ENCODE measurements at regions not wholly inside any gene's neighbourhood (a gene's known extent, or its start where the extent isn't known, plus 50 kb on each side); places are given as distances from the start of the nearest gene placed in this dataset.

- in situ Hi-C loops (cut with HindIII; ENCODE audit: low sequenced_read_pairs), result no loop called here
Observed at GRCh38 chr3:137061186-137061585, 103.4 kb downstream of the IL20RB start.

- in situ Hi-C loops (cut with HindIII; ENCODE audit: low sequenced_read_pairs), result no loop called here
Observed at GRCh38 chr3:137062250-137062649, 104.5 kb downstream of the IL20RB start.

- in situ Hi-C loops (cut with HindIII; ENCODE audit: low sequenced_read_pairs), result no loop called here
Observed at GRCh38 chr3:137065381-137065780, 107.6 kb downstream of the IL20RB start.

GRCh38 chr3:137066092-137066491, 108.3 kb downstream of the IL20RB start:
- in situ Hi-C loops (cut with HindIII; ENCODE audit: low sequenced_read_pairs), result no loop called here

GRCh38 chr3:137071104-137071503, 113.3 kb downstream of the IL20RB start:
- in situ Hi-C loops (cut with HindIII; ENCODE audit: low sequenced_read_pairs), result no loop called here

GRCh38 chr3:137075020-137075419, 117.2 kb downstream of the IL20RB start:
- in situ Hi-C loops (cut with HindIII; ENCODE audit: low sequenced_read_pairs), result no loop called here

GRCh38 chr3:137078040-137078439, 120.3 kb downstream of the IL20RB start:
- in situ Hi-C loops (cut with HindIII; ENCODE audit: low sequenced_read_pairs), result no loop called here

- in situ Hi-C loops (cut with HindIII; ENCODE audit: low sequenced_read_pairs), result no loop called here
Observed at GRCh38 chr3:137079571-137079970, 121.8 kb downstream of the IL20RB start.

GRCh38 chr3:137081711-137082110, 123.9 kb downstream of the IL20RB start:
- in situ Hi-C loops (cut with HindIII; ENCODE audit: low sequenced_read_pairs), result no loop called here

GRCh38 chr3:137082763-137083162, 125.0 kb downstream of the IL20RB start:
- in situ Hi-C loops (cut with HindIII; ENCODE audit: low sequenced_read_pairs), result no loop called here

- in situ Hi-C loops (cut with HindIII; ENCODE audit: low sequenced_read_pairs), result no loop called here
Observed at GRCh38 chr3:137083332-137083731, 125.5 kb downstream of the IL20RB start.

GRCh38 chr3:137084586-137084985, 126.8 kb downstream of the IL20RB start:
- in situ Hi-C loops (cut with HindIII; ENCODE audit: low sequenced_read_pairs), result no loop called here

GRCh38 chr3:137097386-137097785, 139.6 kb downstream of the IL20RB start:
- in situ Hi-C loops (cut with HindIII; ENCODE audit: low sequenced_read_pairs), result no loop called here

GRCh38 chr3:137097852-137098251, 140.1 kb downstream of the IL20RB start:
- in situ Hi-C loops (cut with HindIII; ENCODE audit: low sequenced_read_pairs), result no loop called here

- in situ Hi-C loops (cut with HindIII; ENCODE audit: low sequenced_read_pairs), result loop anchor here (25.0 kb wide), 1 partner anchor 863 kb away; no protein-coding TSS in a partner anchor
Observed at GRCh38 chr3:137099364-137100219, 141.8 kb downstream of the IL20RB start.

- in situ Hi-C loops (cut with HindIII; ENCODE audit: low sequenced_read_pairs), result loop anchor here (25.0 kb wide), 1 partner anchor 862 kb away; no protein-coding TSS in a partner anchor
Observed at GRCh38 chr3:137100326-137100725, 142.5 kb downstream of the IL20RB start.

GRCh38 chr3:137103739-137104138, 146.0 kb downstream of the IL20RB start:
- in situ Hi-C loops (cut with HindIII; ENCODE audit: low sequenced_read_pairs), result loop anchor here (25.0 kb wide), 1 partner anchor 859 kb away; no protein-coding TSS in a partner anchor

- in situ Hi-C loops (cut with HindIII; ENCODE audit: low sequenced_read_pairs), result loop anchor here (25.0 kb wide), 1 partner anchor 857 kb away; no protein-coding TSS in a partner anchor
Observed at GRCh38 chr3:137105277-137105977, 147.6 kb downstream of the IL20RB start.

GRCh38 chr3:137106612-137107240, 148.9 kb downstream of the IL20RB start:
- in situ Hi-C loops (cut with HindIII; ENCODE audit: low sequenced_read_pairs), result loop anchor here (25.0 kb wide), 1 partner anchor 856 kb away; no protein-coding TSS in a partner anchor

GRCh38 chr3:137108699-137109440, 151.1 kb downstream of the IL20RB start:
- in situ Hi-C loops (cut with HindIII; ENCODE audit: low sequenced_read_pairs), result loop anchor here (25.0 kb wide), 1 partner anchor 853 kb away; no protein-coding TSS in a partner anchor
